ENCODE measurements at regions not wholly inside any gene's neighbourhood (a gene's known extent, or its start where the extent isn't known, plus 50 kb on each side); places are given as distances from the start of the nearest gene placed in this dataset.

DNA sequence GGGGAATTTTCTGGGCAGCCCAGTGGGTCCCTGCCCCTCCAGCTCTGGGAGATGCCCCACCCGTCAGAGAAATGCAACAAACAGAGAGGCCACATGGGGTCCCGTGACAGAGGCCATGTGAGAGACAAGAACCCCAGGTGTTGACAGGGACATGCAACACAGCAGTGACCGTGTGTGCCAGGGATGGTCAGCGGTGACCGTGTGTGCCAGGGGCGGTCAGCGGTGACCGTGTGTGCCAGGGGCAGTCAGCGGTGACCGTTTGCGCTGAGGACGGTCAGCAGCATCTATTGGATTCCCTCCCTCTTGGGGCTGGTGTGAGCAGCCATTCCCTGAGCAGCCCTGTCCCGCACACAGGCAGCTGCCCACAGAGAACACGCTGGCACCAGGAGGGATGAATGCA, 146.6 kb upstream of the OTOS start:
- TF ChIP-seq, protein P1, sequence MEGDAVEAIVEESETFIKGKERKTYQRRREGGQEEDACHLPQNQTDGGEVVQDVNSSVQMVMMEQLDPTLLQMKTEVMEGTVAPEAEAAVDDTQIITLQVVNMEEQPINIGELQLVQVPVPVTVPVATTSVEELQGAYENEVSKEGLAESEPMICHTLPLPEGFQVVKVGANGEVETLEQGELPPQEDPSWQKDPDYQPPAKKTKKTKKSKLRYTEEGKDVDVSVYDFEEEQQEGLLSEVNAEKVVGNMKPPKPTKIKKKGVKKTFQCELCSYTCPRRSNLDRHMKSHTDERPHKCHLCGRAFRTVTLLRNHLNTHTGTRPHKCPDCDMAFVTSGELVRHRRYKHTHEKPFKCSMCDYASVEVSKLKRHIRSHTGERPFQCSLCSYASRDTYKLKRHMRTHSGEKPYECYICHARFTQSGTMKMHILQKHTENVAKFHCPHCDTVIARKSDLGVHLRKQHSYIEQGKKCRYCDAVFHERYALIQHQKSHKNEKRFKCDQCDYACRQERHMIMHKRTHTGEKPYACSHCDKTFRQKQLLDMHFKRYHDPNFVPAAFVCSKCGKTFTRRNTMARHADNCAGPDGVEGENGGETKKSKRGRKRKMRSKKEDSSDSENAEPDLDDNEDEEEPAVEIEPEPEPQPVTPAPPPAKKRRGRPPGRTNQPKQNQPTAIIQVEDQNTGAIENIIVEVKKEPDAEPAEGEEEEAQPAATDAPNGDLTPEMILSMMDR (IDR thresholded peaks at IDR 0.05) = no peak
- no peak for TF ChIP-seq ZFX (IDR thresholded peaks at IDR 0.05; ENCODE audit: borderline replicate concordance)

Data from 22Rv1 (cell line).